ENCODE measurements at regions not wholly inside any gene's neighbourhood (a gene's known extent, or its start where the extent isn't known, plus 50 kb on each side); places are given as distances from the start of the nearest gene placed in this dataset.

DNA sequence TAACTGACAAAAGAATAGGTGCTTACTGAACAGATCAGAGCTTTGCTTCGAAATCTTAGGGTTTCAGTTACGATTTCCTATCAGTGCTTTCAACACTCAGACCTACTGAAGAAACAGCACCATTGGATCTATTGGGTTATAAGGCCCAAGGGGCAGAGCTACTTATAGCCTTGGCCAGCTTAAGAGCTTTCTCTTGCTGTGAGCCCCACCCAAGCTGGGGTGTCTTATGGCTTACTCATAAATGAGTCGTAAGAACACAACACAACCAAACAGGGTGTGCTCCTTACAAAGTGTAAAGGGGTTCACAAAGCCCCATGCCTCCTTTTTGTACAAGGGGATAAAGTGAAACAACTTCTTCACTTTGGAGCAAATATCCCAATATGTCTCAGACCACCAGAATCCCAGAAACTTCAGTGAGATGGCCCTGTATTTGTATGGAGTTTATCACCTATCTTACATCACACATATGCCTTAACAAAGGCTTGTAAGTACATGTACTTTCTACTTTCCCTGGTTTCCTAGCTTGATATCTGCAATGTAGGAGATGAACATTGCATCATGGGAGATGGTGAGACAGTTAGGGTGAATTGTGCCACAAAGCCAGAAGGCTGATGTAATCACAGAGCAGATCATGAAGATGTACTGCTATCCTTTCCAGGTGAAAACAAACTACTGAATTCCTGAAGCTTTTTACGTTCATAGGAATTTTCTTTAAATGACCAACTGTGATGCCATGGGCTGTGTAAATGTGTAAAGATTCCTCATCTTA, 115.5 kb upstream of the GLI2 start:
- in situ Hi-C loops (cut with MboI) (no loop called here), intact Hi-C loops (cut with micrococcal nuclease) (no loop called here)
- BruUV-seq (replicated peaks): no TSS peak
- Histone ChIP-seq H2AFZ (ENCODE audit: low read depth, low read length) (no peak overlapping the region), H3K79me2 (ENCODE audit: control insufficient read depth, insufficient read depth, low read length) (no peaks in the 10 kb centered on the region), H3K27me3 (ENCODE audit: control insufficient read depth in 2 of 2, insufficient read depth in 2 of 2, low read length in 2 of 2) (peaks cover 2 to 34% of the 10 kb centered on the region in 2 experiments; a peak in 4 of 5 replicates), H3K4me3 (no peak overlapping the region), H3K9me1 (ENCODE audit: control insufficient read depth, insufficient read depth, low read length) (no peaks in the 10 kb centered on the region), H3K27ac (ENCODE audit: extremely low read depth, low read depth, low read length) (no peak overlapping the region), H3K9me3 (replicated peaks; ENCODE audit: control insufficient read depth, insufficient read depth, low read depth, low read length) (no peaks in the 10 kb centered on the region), H3K4me1 (replicated peaks in 1 of 2; ENCODE audit: control insufficient read depth in 2 of 2, insufficient read depth in 2 of 2, low read length in 2 of 2) (no peaks in the 10 kb centered on the region), H3K36me3 (ENCODE audit: control insufficient read depth, insufficient read depth, low read length) (no peaks in the 10 kb centered on the region), H3K4me2 (ENCODE audit: insufficient read depth, low read length) (no peak overlapping the region), H4K20me1 (replicated peaks; ENCODE audit: control insufficient read depth, insufficient read depth, low read length) (no peaks in the 10 kb centered on the region), H3K9ac (ENCODE audit: insufficient read depth in 1 of 2, low read depth in 2 of 2, low read length in 2 of 2) (no peak overlapping the region)
- DNase-seq (ENCODE audit: extremely low read depth in 1 of 4, low spot score in 3 of 4) (no peak), FAIRE-seq (no peak), ATAC-seq (no peak)
- 7% methylated on average over 4 of the region's 4 CpGs for WGBS (ENCODE audit: insufficient coverage, low coverage, missing lambda C conversion rate)
- ChIA-PET POLR2A (no interaction called here), CTCF (ENCODE audit: low intra/inter-chr PET ratio) (no interaction called here)
- TF ChIP-seq CEBPG (CRISPR knock-in tag; IDR thresholded peaks at IDR 0.05) (no peak), CEBPG (tag; conservative IDR thresholded peaks at IDR 0.05 in 1 of 2, IDR thresholded peaks at IDR 0.05 in 1 of 2) (0 out of 4 replicates have a peak, but pooled peaks of 1 of the 2 experiments have one; percentile 15), CBFB (CRISPR knock-in tag; IDR thresholded peaks at IDR 0.05) (no peak)

DNA sequence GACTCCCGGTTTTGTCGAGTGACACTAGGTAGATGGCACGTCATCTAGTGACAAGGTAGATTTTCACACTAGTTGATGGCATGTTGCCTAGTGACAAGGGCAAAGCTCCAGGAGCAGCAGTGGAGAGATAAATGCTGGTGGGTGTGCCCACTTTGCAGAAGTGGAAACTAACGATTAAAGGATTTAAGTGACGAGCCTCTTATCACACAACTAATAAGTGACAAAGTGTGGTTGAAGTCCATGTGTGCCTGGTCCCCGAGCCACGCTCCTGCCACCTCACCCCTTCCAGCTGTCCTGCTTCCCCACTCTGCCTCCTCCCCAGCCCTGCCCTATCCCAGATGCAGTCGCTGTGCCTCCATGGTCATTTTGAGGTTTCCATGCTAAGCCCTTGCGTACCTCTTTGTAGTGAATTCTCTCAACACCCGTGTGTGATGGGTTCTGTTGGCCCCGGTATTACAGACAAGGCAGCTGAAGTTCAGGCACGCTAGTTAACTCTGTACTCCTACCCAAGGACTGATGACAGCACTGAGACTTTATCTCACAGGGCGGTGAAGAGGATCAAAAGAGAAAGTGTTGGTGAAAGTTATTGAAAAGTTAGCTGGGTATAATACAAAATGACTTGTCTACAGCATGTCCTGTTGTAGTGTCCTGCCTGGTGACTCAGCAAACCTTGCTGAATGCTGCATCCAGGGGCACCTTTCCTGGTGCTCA, 113.4 kb upstream of the GLI2 start:
- no peak for TF ChIP-seq KLF13 (tag; IDR thresholded peaks at IDR 0.05; ENCODE audit: borderline replicate concordance, low read depth)
- 0 out of 2 replicates have a peak, but pooled peaks have one; percentile 28 for TF ChIP-seq MAFG (tag; conservative IDR thresholded peaks at IDR 0.05)
- peak; percentile 73 for TF ChIP-seq ZFP1 (CRISPR knock-in tag; IDR thresholded peaks at IDR 0.05)
- Histone ChIP-seq H3K36me3 (ENCODE audit: control insufficient read depth, insufficient read depth, low read length) (no peaks in the 10 kb centered on the region), H3K9me3 (replicated peaks; ENCODE audit: control insufficient read depth, insufficient read depth, low read depth, low read length) (no peaks in the 10 kb centered on the region), H3K79me2 (ENCODE audit: control insufficient read depth, insufficient read depth, low read length) (no peaks in the 10 kb centered on the region), H3K4me2 (ENCODE audit: insufficient read depth, low read length) (no peak overlapping the region), H2AFZ (ENCODE audit: low read depth, low read length) (no peak overlapping the region), H3K4me3 (no peak overlapping the region), H3K9ac (ENCODE audit: insufficient read depth in 1 of 2, low read depth in 2 of 2, low read length in 2 of 2) (no peak overlapping the region), H3K4me1 (replicated peaks in 1 of 2; ENCODE audit: control insufficient read depth in 2 of 2, insufficient read depth in 2 of 2, low read length in 2 of 2) (no peaks in the 10 kb centered on the region), H4K20me1 (replicated peaks; ENCODE audit: control insufficient read depth, insufficient read depth, low read length) (no peaks in the 10 kb centered on the region), H3K9me1 (ENCODE audit: control insufficient read depth, insufficient read depth, low read length) (no peaks in the 10 kb centered on the region), H3K27me3 (ENCODE audit: control insufficient read depth in 2 of 2, insufficient read depth in 2 of 2, low read length in 2 of 2) (peaks cover 2 to 26% of the 10 kb centered on the region in 2 experiments; a peak in 4 of 5 replicates), H3K27ac (ENCODE audit: extremely low read depth, low read depth, low read length) (no peak overlapping the region)
- 3% methylated on average over 13 of the region's 13 CpGs for WGBS (ENCODE audit: insufficient coverage, low coverage, missing lambda C conversion rate)
- in situ Hi-C loops (cut with MboI) (no loop called here), intact Hi-C loops (cut with micrococcal nuclease) (no loop called here)
- POLR2A ChIA-PET: interaction anchor here (0.6 kb wide), 1 partner anchor 1746 kb away, joined by 3 read pairs; no protein-coding TSS in a partner anchor
- BruUV-seq (replicated peaks): no TSS peak
- FAIRE-seq (no peak), ATAC-seq (no peak), DNase-seq (ENCODE audit: extremely low read depth in 1 of 4, low spot score in 3 of 4) (no peak)
- CTCF ChIA-PET (ENCODE audit: low intra/inter-chr PET ratio): no interaction called here
